ENCODE measurements at regions not wholly inside any gene's neighbourhood (a gene's known extent, or its start where the extent isn't known, plus 50 kb on each side); places are given as distances from the start of the nearest gene placed in this dataset.

- in situ Hi-C loops (cut with HindIII; ENCODE audit: low sequenced_read_pairs), result no loop called here
Observed at GRCh38 chr1:68294367-68295066, 62.2 kb upstream of the WLS start.

- in situ Hi-C loops (cut with HindIII; ENCODE audit: low sequenced_read_pairs), result no loop called here
Observed at GRCh38 chr1:68293609-68294366, 61.5 kb upstream of the WLS start.

GRCh38 chr1:68293122-68293521, 60.8 kb upstream of the WLS start:
- in situ Hi-C loops (cut with HindIII; ENCODE audit: low sequenced_read_pairs), result no loop called here

GRCh38 chr1:68291688-68292384, 59.5 kb upstream of the WLS start:
- in situ Hi-C loops (cut with HindIII; ENCODE audit: low sequenced_read_pairs), result no loop called here

GRCh38 chr1:68287241-68287640, 54.9 kb upstream of the WLS start:
- in situ Hi-C loops (cut with HindIII; ENCODE audit: low sequenced_read_pairs), result no loop called here

GRCh38 chr1:68285046-68285445, 52.7 kb upstream of the WLS start:
- in situ Hi-C loops (cut with HindIII; ENCODE audit: low sequenced_read_pairs), result no loop called here

- in situ Hi-C loops (cut with HindIII; ENCODE audit: low sequenced_read_pairs), result no loop called here
Observed at GRCh38 chr1:68281946-68282615, 49.8 kb upstream of the WLS start.

Measured in endothelial cell of hepatic sinusoid (primary cell).